Stimulated activated CD4-positive, alpha-beta T cell treated with anti-CD3 and anti-CD28 coated beads, Interleukin-2, amount 100 ng/mL, for 24 hours (primary cell): ENCODE measurements at regions not wholly inside any gene's neighbourhood (a gene's known extent, or its start where the extent isn't known, plus 50 kb on each side); places are given as distances from the start of the nearest gene placed in this dataset.
"Not testable (repeated sequence)": the region's sequence is repeated elsewhere in the genome, so short reads cannot be mapped to it uniquely, and the experiment has no call there.

Experiments
- DNase-seq, 2 donors: peaks; one replicate each; pipeline ENCODE4 v3.0.0-alpha.2; 2020

DNA sequence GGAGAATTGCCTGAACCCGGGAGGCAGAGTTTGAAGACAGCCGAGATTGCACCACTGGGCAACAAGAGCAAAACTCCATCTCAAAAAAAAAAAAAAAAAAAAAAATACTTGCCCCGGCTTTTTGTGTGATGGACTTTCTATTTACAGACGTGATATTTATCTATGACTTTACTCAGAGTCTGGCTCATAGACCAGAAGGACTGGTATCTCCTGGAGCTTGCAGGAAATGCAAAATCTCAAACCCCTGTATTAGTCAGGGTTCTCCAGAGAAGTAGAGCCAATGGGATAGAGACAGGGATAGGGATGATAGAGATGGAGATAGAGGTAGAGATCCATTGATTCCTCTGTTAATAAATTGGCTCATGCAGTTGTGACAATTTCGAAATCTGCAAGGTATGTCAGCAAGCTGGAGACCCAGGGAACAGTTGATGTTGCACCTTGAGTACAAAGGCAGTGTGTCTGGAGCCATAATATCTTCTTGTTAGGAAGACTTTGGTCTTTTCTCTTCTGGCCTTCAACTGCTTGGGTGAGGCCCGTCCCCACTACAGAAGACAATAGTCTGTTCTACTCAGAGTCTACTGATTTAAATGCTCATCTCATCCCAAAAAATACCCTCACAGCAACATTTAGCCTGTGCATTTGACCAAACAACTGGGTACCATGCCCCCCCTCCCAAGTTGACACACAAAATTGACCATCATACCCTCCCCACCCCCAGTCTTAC is 195.4 kb upstream of the MSX2 start:
- no peak for DNase-seq

DNA sequence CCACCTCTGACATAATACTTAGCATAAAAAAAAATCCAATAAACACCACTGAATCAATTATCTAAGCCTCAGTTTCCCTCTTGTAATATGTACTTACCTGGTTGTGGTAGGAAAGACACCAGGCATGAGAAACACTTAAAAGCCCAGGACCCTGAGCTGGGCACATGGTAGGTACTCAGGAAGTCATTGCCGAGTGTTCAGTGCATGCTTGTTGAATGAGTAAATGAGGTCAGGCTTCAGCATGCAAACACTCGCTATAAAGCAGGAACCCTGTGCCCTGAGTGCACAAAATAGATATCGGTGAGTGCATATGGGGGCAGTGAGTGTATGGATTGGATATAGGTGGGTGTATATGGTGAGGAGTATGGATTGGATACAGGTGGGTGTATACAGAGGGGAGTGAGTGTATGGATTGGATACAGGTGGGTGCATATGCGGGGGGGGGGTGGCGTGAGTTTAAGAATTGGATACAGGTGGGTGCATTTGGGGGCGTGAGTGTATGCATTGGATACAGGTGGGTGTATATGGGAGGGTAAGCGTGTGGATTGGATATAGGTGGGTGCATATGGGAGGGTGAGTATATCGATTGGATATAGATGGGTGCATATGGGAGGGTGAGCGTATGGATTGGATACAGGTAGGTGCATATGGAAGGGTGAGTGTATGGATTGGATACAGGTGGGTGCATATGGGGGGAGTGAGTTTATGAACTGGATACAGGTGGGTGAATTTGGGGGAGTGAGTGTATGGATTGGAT is 194.3 kb upstream of the MSX2 start:
- no peak for DNase-seq

DNA sequence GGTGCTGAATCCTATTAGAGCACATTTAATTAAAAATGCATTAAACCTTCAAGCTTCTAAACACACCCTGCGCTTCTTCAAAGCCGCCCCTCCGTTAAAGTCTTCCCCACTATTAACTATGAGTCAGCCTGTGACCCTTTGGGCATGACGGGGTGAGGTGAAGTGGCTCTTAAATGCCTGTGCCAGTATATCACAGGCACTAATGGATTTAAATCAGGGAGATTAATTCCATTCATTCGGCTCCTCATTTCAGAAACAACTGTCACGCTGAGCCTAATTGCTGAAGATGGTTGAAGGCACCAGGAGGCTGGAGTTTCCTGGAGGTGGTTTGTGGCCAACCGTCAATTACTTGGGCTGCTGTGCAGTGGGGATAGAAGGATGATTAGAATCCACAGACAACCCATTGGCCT is 192.6 kb upstream of the MSX2 start:
- DNase-seq = no peak

DNA sequence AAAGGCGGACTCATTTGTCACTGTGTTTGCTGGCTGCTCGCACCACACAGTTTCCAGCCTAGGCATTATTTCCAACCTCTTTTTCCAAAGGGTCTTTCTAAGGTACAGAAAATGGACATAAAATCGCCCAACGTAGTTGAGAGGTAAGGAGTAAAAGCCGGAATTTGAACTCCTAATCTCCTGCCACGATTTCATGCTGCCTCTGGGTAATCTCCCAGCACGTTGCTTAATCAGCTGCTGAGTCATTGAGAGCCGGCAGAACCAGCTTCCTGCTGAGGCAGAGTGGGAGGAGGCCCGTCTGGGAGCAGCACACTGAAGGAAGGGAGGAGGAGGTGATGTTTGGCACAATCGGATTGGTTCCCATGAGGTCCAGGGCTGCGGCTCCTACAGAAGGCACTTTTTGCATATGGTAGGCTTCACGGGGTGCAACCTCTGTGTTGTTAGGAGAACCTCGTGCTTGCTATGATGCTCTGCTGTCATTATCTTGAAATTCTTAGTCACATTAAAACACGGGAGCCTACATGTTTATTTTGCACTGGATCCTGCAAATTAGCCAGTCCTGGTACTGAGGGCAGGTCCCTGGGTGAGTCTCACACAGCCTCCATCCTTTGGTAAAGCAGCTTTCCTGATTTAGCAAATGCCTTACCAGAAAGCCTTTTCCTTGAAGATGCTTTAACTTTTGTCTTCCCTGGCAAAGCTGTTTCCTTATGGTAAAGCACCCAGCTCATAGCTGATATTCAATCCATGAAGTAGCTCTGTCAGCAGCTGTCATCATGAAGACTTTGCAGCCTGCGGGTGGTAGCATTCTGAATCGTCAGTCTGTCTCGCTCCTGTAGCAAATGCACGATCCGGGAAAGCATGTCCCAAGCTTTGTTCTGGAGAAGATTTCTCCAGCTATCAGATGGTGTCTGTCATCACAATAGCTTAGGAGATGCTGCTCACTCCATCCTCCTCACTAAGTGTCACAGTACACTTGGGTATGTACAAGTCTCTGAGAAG is 191.6 kb upstream of the MSX2 start:
- DNase-seq = peak; percentile 17 to 19

DNA sequence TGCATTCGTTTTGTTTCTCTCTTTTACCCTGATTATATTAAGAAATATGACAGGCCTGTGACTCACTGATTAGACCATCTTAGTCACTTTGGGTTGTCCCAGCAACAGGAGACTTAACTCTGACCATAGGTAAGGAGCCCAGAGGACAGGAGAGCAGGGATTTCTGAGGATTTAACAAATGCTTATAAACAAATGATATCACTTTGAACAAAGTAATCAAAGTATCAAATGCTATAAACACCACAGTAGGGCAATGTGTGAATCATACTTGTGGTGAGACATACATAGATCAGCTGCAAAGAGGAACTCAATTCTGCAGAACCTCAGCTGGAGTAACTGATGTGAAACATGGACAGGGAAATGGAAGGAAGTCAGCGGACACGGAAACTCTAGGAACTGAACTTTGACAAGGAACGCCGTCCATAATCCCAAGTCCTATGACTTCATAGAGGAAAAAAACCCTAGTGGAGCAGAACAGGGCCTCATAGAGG is 190.6 kb upstream of the MSX2 start:
- no peak for DNase-seq

DNA sequence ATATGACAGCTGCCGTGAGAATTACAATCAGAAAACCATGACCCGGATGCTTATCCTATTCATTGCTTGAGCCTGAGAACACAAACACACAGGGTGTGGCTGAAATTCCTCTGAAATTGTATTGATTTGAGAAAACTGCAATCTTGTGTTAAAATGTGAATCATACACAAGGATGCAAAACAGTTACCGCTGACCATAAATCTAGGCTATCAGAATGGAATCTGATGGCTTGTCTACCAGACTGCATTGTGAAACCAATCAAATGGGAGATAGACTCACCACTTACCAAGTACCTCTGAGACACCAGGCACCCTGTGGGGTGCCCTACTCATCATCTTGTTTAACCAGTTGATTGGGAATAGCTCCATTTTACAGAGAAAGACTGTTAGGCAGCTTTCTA is 188.7 kb upstream of the MSX2 start:
- no peak for DNase-seq

DNA sequence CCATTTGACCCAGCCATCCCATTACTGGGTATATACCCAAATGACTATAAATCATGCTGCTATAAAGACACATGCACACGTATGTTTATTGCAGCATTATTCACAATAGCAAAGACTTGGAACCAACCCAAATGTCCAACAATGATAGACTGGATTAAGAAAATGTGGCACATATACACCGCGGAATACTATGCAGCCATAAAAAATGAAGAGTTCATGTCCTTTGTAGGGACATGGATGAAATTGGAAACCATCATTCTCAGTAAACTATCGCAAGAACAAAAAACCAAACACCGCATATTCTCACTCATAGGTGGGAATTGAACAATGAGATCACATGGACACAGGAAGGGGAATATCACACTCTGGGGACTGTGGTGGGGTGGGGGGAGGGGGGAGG is 184.6 kb upstream of the MSX2 start:
- DNase-seq = not testable (repeated sequence)

DNA sequence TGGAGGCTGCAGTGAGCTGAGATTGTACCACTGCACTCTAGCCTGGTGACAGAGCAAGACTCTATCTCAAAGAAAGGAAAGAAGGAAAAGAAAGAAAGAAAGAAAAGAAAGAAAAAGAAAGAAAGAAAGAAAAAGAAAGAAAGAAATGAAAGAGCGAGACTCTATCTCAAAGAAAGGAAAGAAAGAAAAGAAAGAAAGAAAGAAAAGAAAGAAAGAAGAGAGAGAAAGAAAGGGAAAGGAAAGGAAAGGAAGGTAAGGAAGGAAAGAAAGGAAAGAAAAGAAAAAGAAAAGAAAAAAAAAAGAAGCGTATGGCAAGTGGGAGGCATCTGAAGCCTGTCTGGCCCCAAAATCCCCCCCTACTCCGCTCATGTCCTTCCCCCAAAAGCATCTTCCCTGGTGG is 182.3 kb upstream of the MSX2 start:
- no peak for DNase-seq

DNA sequence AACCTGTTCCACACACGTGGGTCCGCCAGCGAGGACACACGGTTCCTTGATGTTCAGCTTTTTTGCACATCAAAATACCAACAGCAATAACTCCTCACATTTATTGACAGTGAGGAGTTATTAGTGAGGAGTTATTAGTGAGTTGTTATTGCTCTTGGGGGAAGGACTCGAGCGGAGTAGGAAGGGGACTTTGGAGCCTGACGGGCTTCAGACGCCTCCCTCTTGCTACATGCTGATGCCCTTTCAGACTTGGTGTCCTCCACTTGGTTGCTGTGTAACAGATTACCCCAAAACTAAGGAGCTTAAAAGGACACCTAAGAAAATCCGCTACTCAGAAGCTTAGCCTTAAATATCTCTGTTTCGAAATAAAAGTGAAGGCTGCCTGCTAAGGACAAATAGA is 181.9 kb upstream of the MSX2 start:
- DNase-seq = no peak

DNA sequence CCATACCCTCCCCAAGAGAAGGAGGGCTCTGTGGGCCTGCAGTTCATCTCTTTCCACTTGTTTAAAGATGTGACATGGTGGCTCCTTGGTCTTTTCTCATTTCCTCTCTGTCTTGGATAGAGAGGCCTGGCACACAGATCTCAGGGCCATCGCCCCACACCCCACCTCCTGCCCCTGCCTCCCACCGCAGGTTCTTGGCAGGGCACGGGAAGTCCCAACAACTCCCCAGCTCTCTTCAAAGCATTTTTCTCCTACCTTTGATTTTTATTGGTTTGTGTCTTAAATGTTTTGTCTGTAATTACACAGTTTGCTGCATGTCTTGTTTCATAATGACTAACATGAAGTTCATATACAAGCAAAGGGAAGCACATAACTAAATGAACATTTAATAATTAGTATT is 178.5 kb upstream of the MSX2 start:
- DNase-seq = no peak

DNA sequence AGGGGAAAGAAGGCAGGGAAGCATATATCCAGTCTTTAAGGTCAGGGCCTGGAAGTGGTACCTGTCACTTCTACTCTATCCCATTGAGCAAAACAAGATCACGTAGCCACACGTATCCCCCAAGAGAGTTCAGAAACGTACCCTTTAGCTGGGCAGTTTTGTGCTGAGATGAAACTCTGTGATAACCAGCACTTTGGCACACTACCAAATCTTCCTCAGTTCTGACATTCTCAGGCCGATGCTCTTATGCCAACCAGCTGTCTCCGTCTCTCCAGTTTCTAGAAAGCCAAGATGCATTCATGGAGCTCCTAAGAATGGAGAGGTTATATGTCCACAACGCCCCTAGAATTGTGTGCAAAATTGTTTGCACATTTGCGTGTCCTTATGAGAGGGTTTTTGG is 176.6 kb upstream of the MSX2 start:
- DNase-seq = no peak

DNA sequence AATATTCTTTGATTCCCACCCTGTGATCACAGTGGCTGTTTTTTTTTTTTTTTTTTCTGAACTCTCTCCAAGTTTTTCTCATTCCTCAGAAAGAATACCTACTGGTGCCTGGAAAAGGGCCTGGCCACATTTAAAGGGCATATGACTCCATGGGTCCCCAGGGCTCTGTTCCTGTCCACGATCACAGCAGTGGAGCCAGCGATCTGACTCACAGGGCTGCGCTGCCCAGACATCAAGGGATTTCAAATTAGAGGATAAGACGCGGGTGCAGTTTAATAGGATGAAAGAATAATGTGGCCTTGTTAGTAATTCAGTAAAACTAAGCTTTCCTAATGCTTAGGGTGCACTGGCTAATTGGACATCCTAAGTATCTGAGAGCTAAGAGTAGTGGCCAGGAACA is 175.1 kb upstream of the MSX2 start:
- DNase-seq = no peak

DNA sequence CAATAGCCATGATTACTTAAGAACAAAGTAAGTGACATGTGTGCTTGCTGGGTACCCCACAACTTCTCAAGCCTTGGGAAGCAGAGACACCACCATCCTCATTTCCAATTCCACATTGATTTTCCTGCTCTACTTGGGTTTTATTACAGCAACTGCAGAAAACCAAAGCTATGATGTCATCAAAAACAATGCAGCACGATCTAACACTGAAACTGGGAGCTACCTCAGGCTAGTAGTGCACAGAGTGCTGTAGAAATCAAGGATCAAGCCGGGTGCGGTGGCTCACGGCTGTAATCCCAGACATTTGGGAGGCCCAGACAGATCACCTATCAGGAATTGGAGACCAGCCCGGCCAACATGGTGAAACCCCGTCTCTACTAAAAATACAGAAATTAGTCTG is 174.4 kb upstream of the MSX2 start:
- no peak for DNase-seq

DNA sequence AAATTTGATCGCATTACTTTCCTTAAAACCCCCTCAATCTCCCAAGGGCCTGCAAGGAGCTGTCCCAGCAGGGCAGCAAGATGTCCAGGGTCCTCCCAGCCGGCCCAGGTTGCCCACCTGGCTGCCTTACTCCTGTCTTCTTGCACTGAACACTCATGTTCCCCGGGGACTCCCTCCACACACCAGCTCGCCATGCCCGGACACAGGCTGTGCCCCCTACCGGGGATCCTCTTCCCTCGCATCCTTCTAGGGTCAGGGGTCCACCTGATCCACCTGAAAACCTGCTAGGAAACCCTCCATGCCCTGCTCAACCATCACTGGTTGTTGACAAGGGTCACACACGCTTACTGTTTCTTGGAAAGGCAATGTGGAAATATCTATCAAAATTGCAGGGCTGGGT is 172.0 kb upstream of the MSX2 start:
- no peak for DNase-seq

DNA sequence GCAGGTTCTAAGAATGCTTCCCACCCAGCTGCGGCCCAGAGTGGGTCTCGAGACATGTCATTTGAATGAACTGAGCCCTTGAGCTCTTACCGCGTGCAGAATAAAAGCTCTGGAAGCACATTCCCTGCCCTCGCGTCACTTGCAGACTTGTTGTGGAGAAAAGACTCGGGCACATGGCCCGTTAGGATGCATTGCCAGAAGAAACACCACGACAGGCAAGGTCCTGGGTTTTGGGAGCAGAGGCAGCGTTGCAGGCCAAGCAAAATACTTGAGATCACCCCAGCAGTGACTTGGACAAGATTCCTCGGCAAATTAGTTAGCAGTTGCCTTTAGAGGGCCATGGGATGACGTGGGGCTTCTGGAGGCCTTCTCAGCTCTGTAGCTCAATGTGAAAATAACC is 170.8 kb upstream of the MSX2 start:
- DNase-seq = no peak

DNA sequence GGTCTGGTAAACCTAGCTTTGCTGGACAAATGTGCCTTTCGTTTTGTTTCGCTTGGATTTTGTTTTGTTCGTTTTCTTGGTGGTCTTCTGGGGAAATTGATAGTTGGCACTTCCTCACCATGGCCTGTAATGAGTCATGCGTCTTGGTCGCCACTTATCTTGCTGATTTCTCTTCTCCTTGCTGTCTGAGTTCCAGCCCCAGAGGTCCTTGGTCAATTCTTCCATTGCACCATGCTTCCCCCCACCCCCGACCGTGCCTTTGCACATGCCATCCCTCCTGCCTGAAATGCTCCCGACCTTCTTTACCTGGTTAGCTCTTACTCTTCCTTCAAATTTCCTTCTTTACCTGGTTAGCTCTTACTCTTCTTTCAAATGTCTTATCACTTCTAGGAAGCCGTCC is 168.7 kb upstream of the MSX2 start:
- DNase-seq = no peak

DNA sequence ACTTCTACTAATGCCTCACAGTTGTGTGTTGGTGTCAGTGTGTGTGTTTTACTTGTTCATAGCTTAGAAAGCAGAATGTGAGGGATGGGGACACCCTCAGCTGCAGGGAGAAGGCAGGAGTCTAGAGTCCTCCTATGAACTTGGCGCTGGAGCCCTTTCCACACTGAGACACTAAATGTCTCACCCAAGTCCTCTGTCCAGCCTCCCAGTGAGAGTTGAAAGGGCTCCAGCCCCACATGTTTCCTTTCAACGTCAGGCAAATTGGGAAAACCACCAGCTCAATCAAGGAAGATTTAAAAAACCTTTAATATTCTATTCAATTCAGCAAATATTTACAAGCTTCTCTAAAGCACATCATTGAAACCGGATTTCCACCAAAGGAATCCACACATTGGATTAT is 167.6 kb upstream of the MSX2 start:
- DNase-seq = no peak

DNA sequence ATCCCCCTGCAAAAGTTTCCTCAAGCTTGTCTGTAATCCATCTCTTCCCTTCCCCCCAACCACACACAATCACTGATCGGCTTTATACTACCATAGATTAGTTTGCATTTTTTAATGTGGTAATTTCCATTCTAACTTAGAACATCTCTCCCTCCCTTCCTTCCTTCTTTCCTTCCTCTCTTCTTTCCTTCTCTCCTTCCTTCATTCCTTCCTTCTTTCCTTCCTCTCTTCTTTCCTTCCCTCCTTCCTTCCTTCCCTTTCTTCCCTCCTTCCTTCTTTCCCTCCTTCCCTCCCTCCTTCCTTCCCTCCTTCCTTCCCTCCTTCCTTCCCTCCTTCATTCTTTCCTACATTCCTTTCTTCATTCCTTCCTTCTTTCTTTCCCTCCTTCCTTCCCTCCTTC is 166.2 kb upstream of the MSX2 start:
- DNase-seq = no peak

DNA sequence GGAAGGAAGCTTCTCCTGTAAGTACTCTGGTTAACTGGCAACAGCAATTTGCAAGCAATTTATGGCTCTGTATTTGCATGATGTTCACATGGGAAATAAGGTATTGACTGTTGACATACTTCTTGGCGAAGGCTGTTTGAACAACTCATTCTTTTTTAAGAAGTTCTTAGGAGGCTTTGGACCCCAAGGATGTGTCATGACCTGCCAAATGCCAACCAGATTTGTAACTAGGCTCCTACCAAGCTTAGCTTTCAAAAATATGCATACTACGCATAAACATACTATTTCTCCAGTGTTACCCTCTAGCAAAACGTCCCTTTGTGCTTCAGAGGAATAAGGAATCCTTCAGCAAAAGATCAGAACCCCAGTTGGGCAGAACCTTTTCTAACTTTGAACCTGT is 165.2 kb upstream of the MSX2 start:
- no peak for DNase-seq

DNA sequence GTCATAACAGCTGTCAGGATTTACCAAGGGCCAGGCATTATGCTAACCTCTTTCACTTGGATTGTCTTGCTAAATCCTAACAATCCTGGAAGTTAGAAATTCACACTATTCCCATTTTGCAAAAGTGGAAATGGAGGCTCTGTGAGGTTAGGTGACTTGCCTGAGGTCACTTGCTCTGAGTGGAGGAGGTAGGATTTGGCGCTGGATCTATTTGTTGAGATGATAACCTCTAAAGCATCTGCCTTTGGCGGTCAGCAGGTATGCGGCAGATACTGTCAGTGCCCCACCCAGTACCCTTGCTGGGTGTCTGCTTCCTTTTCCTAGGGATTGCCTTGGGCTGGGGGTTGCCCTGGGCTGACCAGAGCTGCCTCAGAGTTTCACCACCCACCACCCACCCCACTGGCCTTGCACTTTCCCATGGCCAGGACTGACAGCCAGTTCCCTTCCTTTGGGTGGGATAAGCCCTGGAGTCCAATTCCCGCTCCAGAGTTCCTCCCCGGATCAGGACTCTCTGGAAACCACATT is 164.8 kb upstream of the MSX2 start:
- no peak for DNase-seq

DNA sequence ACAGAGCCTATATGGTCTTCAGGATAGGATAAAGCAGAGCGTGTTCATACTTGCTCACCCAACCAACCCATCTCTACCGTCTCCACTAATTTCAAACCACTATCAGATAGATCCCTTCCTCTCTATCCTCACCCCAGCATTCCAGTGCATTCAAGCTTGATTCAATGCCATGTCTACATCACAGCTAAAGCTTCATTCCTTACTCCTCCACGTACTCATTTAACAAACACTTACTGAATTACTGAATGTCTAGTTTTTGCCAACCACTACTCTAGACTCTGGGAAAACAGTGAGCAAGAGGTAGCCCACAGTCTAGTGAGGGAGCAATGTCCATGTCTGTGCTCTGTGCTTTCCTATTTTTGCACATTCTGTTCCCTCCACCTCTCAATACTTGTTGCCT is 163.5 kb upstream of the MSX2 start:
- no peak for DNase-seq

DNA sequence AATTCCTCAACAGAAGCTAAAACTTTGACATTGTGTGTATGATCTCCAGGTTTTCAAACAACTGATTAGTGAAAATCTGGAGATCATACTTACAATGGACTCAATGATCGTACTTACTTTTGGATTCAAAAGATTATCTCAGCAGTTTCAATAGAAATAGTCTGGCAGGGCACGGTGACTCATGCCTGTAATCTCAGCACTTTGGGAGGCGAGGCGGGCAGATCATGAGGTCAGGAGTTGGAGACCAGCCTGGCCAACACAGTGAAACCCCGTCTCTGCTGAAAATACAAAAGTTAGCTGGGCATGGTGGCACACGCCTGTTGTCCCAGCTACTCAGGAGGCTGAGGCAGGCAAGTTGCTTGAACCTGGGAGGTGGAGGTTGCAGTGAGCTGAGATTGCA is 161.3 kb upstream of the MSX2 start:
- not testable (repeated sequence) for DNase-seq

DNA sequence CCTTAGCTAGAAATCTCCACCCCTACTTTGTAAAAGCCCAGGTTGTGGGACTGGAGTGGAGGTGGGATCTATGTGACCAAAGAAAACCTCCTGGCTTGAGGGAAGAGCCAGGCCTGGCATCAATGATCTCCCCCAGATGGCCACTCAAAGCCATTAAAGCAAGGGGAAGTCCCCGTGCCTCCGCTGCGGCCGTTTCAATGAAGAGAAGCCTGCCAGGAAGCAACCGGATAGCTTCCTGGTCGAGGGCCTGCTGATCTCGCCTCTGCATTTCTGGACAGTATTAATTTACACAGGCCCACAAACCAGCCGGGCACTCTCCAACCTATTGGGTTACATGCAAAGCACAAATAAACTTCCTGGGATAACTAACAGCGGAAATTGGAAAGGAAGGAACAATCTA is 160.5 kb upstream of the MSX2 start:
- DNase-seq = no peak
